GM18498 (cell line): ENCODE measurements at regions not wholly inside any gene's neighbourhood (a gene's known extent, or its start where the extent isn't known, plus 50 kb on each side); places are given as distances from the start of the nearest gene placed in this dataset.
"Not testable (repeated sequence)": the region's sequence is repeated elsewhere in the genome, so short reads cannot be mapped to it uniquely, and the experiment has no call there.

Source experiments
- ATAC-seq: cut with Tn5 transposase; IDR thresholded peaks from one replicate; pipeline ENCODE4 v1.9.1; 2021; ENCODE audit warnings: mild to moderate bottlenecking, moderate library complexity; ENCODE audit not compliant: unreplicated experiment

- peak; percentile 96 for ATAC-seq
These were observed 343.2 kb downstream of the BCL2L11 start for GRCh38 chr2:111463956-111464355.

GRCh38 chr2:111464367-111464766 lies 343.7 kb downstream of the BCL2L11 start:
- peak; percentile 2 for ATAC-seq

GRCh38 chr2:111465521-111465920 lies 344.8 kb downstream of the BCL2L11 start:
- not testable (repeated sequence) for ATAC-seq

GRCh38 chr2:111466744-111467143 lies 346.0 kb downstream of the BCL2L11 start:
- not testable (repeated sequence) for ATAC-seq

GRCh38 chr2:111470924-111471323 lies 350.2 kb downstream of the BCL2L11 start:
- not testable (repeated sequence) for ATAC-seq

- ATAC-seq = not testable (repeated sequence)
These were observed 351.2 kb downstream of the BCL2L11 start for GRCh38 chr2:111471791-111472530.

- ATAC-seq = not testable (repeated sequence)
These were observed 352.2 kb downstream of the BCL2L11 start for GRCh38 chr2:111472844-111473403.

- not testable (repeated sequence) for ATAC-seq
These were observed 352.8 kb downstream of the BCL2L11 start for GRCh38 chr2:111473522-111473921.

- ATAC-seq = not testable (repeated sequence)
These were observed 353.5 kb downstream of the BCL2L11 start for GRCh38 chr2:111474198-111474705.

GRCh38 chr2:111478335-111478734 lies 357.6 kb downstream of the BCL2L11 start:
- ATAC-seq = not testable (repeated sequence)

- ATAC-seq = peak; percentile 59
These were observed 358.2 kb downstream of the BCL2L11 start for GRCh38 chr2:111478871-111479318.

GRCh38 chr2:111480016-111480625 lies 359.4 kb downstream of the BCL2L11 start:
- not testable (repeated sequence) for ATAC-seq

GRCh38 chr2:111480633-111481032 lies 359.9 kb downstream of the BCL2L11 start:
- not testable (repeated sequence) for ATAC-seq

- not testable (repeated sequence) for ATAC-seq
These were observed 360.5 kb downstream of the BCL2L11 start for GRCh38 chr2:111481219-111481618.

- ATAC-seq = peak; percentile 78
These were observed 362.4 kb downstream of the BCL2L11 start for GRCh38 chr2:111482987-111483679.

GRCh38 chr2:111484097-111484496 lies 363.4 kb downstream of the BCL2L11 start:
- not testable (repeated sequence) for ATAC-seq

GRCh38 chr2:111485895-111486294 lies 365.2 kb downstream of the BCL2L11 start:
- ATAC-seq = not testable (repeated sequence)

- not testable (repeated sequence) for ATAC-seq
These were observed 367.7 kb downstream of the BCL2L11 start for GRCh38 chr2:111488451-111488850.

GRCh38 chr2:111489460-111489859 lies 368.7 kb downstream of the BCL2L11 start:
- ATAC-seq = not testable (repeated sequence)

GRCh38 chr2:111491181-111491580 lies 370.5 kb downstream of the BCL2L11 start:
- not testable (repeated sequence) for ATAC-seq

GRCh38 chr2:111491614-111492013 lies 370.9 kb downstream of the BCL2L11 start:
- ATAC-seq = not testable (repeated sequence)
